ENCODE measurements at regions not wholly inside any gene's neighbourhood (a gene's known extent, or its start where the extent isn't known, plus 50 kb on each side); places are given as distances from the start of the nearest gene placed in this dataset.
A peak's percentile ranks its signal among the peaks of the same experiment; 100 is the strongest.

DNA sequence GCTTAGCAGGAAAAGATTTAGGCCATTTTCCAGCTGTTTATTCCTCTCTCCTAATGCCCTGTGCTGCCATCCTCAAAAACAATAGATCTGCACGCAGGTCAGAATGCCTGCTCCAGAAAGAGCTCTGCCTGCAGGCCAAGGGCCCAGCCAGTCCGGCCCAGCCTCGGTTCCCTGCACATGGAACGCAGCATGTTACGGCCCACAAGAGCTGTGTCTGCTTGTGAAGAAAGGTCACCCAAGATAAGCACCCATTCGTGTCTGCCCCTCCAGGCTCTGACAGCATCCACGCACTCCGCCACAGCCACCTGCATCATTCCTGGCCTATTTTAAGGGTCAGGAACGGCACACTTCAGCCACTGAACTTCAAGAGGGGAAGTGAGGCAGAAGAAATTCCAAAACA lies 152.2 kb downstream of the SPATA19 start:
- DNase-seq: no peak

DNA sequence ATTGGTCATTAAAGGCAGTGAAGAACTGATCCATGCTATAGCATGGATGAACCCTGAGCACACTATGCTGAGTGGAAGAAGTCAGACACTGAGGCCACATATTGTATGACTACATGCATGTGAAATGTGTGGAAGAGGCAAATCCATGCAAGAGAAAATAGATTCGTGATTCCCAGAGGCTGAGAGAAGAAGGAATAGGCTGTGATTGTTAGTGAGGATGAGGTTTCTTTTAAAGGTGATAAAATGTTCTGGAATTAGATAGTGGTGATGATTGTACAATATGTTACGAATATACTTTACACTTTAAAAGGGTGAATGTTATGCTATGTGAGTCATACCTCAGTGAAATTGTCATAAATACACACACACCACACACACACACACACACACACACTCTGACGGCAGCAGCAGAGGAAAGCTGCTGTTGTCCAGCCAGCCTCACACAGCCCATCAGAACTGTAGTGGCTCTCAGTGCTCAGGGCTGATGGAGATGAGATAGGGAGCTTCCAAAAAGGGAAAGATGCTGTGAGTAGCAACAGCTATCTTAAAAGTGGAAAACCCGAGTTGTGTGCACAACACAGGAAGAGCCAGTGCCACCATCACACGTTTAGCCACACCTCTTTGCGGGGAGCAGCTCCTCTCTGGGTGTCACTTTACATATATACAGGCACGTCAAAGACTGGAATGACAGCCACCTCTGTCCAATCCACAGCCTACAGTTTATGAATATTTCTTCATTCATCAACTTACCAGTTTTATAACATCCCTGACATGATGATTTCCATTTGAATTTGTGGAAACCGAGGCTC lies 153.0 kb downstream of the SPATA19 start:
- DNase-seq: no peak

DNA sequence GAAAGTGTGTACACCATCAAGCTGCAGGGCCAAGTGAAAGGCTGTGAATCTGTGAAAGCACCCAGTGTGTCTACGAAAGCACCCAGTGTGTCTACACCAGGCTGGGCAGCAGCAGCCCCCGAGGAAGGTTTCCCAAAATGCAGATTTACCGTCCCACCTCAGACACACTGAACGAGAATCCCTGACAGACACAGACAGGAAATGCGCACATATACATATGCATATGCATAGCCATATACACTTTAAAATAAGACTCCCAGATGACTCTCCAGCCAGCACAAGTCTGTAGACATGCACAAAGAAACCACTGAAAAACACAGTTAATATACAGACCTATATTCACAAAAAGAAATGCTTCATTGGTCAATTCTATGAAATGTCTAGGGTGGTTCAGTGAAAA lies 155.5 kb upstream of the OPCML start:
- DNase-seq: no peak

DNA sequence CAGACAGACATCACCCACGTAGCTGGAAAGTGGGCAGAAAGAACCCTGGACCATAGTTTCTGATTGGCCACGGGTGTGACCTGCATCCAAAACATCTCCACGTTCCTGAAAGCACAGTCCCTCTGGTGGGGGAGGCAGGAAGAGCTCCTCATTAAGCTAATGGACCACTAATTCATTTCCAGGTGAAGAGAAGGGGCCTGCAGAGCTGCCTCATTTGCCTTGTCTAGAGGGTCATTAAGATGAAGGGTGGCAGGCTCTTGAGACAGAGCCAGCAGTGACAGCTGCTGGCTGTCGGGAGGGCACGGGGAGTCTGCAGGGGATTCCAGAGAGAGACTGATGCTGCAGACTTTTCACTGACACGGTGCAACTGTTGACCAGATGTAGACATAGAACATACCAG lies 149.6 kb upstream of the OPCML start:
- peak; percentile 99 for DNase-seq

DNA sequence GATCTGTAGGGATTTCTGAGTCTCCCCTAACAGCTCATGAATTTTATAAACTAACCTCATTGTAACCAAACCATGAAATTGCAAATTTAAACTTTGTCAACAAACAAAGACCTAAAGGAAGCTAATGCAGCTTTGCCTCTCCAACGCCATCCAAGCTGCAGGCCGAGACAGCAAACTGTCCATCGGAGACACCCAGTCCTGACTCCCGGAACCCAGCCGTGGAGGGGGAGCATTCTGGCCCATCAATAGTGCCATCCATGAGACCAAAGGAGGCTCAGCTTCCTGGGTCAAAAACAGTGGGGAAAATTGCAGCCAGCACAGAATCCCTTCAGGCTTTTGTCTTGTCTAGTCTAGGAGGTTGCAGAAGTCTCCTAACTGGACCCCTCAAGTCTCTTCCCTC lies 147.6 kb upstream of the OPCML start:
- DNase-seq: no peak

DNA sequence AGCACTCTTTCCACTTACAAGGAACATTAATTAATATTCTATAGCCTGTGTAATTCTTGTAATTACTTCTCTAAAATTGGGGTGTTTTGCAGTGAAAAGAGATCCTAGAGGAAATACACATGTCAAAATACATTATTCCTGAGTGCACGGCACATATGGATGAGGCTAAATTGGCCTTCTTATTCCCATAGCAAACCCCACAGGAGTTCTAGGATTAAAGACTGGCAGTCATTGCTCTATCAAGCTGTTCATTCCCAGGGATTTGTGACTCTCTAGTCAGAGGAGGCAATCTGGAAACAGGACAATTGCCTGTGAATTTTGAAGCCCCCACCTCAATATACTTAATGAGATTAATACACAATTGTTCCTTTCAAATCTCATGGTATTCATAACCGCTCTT lies 145.9 kb upstream of the OPCML start:
- no peak for DNase-seq

DNA sequence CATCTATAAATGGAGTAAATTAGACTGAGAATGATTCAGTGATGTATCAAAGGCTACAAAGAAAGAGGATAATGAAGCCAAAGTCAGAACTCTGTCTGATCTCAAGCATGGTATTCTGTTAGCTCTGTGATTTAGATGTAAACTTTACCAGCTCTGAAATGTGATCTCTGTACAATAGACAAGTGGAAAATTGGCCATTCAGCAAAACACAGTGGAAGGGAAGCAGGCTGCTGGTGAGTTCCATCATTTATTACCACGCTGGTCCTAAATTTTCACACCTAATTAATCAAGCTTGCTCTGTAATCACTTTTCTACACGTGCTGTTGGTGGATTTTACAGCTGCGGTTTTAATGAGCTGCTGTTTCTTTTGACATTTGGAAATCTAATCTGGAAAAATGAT lies 145.1 kb upstream of the OPCML start:
- DNase-seq: no peak

DNA sequence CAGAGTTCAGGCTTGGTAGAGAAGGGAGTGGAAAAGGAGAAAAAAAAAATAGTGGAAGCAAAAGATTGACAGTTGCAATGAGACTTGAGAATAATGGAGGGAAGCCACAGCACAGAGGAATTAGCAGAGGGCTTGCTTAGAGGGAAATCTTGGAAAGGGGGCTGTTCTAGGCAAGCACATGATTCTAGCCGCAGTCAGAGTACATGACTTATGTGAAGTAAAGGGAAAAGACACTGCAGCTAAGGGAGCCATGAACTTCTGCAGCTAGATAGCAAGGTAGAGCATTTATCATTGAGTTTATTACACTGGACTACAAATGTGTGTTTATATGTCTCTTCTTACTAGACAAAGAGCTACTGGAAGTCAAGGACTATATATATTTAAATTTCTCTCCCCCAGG lies 144.0 kb upstream of the OPCML start:
- no peak for DNase-seq

DNA sequence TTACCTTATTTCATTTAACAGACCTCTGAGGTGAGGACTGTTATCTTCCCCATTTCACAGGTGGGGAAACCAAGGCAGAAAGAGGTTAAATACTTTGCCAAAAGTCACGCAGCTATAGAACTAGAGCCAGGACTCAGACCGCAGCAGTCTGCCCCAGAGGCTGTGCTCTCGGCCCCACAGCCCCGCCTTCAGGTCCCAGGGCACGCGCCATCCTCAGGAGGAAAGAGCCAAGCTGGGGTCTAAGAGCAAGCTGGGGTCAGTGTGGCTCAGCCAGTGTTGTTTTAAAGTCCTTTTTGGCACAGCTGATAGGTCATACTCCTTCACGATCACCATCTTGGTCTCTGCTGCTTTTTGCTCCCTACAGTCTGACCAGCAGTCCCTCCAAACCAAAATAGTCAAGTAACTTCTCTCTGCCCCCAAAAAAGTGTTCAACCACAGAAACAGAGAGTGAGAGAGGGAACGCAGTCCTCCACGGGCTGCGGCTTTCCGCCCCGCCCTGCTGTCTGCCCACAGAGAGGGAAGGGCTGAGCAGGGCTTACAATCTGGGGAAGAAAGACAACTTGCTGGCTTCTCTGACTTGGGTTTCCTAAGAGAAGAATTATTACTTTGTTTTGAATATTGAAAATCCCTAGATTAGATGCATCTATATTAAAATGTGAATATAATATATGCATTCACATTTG lies 137.2 kb upstream of the OPCML start:
- peak; percentile 98 for DNase-seq

DNA sequence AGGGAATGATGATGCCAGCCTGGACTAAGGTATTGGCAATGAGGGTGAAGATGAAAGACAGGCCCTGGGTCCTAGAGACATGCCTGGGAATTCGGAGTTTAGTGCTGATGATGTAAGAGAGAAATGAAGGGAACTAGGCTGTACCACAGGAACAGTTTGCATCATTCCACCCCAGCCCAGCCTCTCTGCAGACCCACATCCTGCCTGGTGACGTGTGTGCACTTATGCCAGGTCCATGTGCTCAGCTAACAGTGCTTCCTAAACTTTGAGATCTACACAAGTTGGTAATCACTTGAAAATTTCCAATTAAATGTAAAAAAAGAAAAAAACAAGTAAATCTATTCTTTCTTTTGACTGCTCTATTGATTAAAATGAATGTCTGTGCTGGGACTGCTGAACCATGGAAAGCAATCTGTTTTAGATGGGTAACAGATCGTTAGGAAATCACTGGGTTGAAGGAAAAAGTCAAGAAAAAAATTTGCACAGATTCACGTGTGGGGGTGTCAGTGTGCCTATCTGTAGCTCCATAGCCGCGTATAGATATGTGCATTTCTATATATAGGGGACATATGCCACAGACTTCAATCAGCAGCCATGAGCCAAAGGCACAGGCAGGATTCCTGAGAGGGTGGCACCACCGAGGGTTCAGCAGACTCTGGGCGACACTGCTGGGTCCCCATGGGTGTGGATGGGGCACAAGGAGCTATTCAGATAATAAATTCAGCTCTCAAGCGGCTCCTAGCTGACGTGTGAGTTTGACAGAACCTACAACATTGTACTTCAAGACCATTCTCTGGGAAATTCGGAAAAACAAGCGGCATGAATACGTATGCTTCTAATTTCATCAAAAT lies 131.1 kb upstream of the OPCML start:
- DNase-seq: no peak

DNA sequence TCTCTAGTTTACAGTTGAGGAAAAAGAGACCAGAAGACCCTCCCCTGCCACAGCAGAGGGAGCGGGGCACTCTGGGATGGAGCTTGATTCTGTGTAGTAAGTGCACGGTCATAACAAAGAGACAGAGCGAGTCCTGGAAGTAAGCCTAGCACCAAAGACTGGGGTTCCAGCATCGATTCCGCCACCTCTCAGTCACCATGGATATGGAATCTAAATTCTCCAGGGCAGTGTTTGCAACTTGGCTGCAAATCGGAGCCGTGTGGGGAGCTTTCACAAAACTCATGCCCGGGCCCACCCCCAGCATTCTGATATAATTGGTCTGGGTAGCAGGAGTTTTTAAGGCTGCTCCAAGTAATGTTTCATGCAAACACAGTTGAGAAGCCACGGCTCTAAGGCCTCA lies 129.5 kb upstream of the OPCML start:
- DNase-seq: no peak

DNA sequence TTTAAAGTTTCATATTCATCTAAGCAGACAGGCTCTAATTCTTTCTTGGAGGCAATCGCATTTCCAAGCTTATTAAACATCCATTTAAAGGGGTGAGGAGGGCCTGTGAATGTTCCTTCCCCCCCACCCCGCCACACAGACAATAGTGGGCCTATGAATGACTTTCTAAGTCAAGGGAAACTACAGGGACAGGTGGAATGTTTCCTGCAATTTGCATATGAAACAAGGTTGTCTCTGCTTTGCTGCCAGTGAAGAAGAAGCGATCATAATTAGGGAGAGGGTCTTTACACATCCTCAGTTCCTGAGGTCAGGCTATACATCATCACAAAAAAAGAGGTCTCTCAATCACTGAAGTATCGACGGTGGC lies 127.9 kb upstream of the OPCML start:
- DNase-seq: peak; percentile 83

DNA sequence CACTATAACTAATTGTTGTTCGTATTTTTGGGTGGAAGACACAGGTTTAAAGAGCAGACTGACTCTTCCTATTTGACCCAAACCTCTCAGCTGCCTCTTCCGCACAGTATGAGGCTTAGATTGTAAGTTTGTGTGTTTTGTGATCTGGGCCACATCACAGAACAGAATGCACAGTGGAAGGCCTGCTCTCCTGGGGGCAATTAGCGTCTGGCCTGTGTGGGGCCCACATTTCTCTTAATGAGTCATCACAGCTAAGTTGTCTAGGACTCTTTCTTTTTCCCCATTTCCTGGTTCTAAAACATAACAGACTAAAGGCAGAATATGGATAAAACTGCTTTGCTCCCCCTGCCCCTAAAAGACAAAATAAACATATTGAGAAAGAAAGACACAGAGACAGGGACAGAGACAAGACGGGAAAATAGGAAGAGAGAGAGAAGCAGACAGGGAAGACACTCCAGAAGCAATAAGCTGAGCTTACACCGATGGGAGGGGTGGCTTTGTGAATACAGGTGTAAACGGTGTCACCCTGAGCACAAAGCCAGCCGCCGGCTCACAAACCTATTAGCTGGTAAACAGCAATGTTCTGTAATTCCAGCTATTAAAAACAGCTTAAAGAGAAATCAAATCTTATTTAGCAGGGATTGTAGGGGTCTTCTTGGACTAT lies 127.4 kb upstream of the OPCML start:
- DNase-seq: peak; percentile 83

DNA sequence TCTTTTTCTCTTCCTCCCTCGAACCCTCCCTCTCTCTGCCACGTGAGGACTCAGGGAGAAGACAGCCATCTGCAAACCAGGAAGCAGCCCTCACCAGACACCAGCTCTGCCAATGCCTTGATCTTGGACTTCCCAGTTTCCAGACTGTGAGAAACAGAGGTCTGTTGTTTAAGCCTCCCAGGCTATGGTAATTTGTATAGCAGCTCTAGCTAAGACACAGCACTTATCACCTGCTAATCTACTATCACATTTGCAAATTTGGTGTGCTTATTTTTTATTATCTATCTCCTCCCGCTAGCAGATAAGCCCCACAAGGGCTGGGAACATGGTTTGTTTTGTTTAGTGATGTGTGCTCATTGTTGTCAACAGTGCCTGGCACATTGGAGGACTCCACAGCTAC lies 124.8 kb upstream of the OPCML start:
- DNase-seq: peak; percentile 97

DNA sequence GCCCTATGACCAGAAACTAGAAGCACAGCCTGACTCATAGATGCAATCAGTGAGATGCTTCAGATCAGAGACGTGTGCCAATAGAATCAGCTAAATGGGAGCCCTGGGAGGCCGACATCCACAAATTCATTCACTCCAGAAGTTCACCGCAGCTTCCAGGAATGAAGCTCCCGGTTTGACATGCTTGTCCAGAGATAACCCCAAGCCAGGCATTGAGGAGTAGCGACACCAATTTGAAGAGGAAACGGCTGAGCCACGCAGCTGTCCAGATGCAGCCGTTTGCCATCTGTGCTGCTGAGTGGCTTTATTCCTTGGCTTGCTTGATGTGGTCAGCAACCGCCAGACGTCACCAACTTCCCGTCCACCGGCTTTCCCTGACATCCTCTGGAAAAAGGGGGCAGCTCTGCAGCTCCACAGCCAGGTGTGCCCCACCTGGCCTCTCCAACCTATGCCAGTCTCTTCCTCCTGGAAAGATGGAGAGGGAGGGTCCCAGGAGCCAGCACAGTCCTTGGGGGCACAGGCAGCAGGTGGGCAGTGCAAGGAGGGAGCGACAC lies 123.9 kb upstream of the OPCML start:
- DNase-seq: no peak

DNA sequence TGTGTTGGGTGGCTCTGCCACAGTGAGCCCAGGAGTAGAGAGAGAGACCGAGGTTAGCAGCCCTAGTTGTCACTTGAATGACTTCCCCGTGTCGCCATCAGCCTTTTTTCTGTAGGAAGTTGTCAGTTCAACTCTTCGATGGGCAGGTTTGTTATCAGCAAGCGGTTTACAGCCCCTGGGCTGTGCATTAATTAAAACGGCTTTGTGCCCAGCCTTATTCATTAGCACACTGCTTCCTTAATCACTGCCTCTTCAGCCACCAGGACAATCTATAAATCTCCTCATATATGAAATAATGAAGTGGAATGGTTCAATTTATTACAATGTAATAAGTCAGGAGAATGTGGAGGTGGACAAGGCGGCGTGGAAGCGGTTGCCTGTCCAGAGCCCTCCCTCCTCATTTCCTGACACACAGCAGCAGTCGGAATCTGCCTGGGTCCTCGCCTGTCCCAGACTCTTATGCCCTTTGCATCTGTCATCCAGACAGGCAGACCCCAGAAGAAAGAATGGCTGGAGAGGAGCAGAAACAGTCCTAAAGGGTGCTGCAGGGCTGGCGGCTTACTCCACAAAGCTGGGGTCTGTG lies 122.4 kb upstream of the OPCML start:
- DNase-seq: no peak

DNA sequence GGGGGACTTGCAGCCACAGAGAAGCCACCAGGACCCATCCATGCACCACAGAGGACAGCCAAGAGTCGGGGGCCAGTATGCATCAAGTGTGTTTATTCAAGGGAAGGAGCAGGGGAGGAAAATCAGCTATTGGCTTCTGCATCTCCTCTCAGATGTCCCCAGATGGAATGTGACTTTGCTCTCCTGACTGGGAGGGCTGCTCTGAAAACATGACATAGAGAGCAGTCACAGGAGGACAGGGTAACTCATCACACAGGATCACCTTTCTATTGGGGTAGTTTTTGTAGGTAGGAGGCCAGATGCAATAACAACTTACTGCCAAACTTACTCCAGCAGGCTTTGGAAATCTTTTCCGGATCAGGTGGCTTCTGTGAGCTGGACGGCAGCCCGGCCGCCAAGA lies 121.0 kb upstream of the OPCML start:
- DNase-seq: no peak

DNA sequence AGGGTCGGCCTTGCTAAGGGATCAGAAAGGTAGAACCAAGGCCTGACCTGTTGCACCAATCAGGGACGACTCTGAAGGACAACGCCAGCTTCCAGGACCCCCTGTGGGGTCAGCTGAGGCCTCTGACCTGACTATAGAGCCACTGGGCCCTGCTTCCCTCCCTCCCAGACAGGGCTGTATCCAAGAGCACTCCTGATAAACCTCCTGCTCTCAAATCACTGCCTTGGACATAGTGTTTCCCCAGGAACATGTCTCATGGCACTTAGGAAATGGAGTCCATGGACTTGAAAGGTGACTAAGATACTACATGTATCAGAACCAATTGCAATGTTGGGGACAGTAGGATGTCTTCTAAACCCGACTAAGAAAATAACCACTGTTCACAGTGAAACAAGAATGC lies 117.8 kb upstream of the OPCML start:
- DNase-seq: no peak

DNA sequence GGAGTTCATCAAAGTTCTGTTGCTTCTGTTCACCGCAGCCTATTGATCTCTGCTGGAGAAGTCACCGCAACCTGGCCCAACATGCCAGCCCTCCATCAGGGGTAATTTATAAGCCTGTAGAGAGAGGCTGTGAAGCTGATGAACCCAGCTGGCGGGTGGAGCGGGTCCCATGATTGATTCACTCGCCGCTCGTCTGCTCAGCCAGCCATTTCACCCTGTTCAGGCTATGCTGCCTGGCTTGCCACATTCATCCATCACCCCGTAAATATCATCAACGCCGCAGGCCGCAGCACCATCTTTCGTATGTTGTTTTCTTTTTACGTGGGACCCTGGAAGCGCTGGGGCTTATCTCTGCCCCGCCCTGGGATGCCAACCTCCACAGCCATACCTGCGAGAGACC lies 116.7 kb upstream of the OPCML start:
- no peak for DNase-seq

DNA sequence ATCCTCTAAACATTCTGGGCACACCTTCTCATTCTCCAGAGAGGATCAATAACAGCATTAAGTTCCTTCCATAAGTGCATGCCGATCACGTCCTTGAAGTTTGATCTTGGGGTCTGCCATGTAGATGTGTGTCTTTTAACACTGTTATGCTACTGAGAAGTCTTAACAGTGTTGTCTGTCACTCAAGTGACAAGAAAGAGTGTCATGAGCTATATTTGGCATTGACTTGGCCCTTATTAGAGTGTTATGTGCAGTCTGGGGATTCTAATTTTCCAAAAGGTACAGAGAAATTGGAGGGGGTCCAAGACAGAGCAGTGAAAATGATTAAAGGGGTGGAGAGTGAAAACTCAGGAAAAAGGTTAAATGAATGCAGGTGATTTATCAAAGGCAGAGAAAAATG lies 107.1 kb upstream of the OPCML start:
- DNase-seq: no peak

DNA sequence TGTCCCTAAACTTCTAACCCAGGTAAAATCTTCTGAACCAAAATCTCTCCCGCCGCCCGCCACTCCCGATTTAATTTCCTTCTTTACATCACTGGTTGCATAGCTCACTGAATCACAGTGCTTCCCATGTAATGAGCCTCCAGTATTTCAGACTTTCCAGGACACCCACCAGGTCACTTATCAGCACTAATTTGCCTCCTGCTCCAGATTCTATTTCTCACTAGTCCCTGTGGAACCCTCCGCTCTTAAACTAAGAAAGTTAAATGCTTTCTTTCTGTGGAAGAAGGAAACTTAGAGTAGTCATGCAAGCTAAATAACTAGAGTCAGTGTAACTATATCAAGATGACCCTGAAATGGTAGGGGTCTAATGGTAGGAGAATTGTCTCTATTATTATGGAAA lies 106.6 kb upstream of the OPCML start:
- DNase-seq: no peak

DNA sequence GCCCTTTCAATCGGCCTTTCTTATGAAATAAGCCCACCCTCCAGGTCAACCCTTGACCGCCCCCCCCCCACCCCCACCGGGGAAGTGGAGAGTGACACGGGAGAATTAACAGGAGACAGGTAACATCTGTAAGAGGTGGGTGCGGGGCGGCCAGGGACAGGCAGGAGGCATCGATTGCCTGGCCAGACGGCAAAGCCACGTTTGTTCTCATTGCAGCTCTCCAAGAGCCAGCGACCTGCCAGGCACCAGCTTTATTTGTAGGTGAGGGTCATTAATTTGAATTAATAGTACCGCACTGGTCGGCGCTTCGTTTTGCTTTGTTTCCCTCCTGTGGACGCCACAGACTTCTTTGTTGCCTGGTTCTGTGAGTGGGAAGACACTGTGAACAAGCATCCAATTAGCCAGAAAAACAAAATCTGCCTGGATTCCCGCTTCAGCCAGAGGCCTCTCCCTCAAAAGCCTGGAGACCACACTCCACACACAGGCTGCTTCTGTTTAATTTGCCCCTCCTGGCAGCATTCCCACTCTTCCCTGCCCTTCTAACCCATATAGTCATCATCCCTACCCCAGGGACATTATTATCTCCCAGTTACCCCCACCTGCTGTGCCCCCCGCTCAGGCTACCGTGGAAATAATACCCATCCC lies 104.5 kb upstream of the OPCML start:
- DNase-seq: no peak

Data from NCI-H526 treated with DMSO at 0.1 percent for 48 hours (cell line).